ENCODE measurements at regions not wholly inside any gene's neighbourhood (a gene's known extent, or its start where the extent isn't known, plus 50 kb on each side); places are given as distances from the start of the nearest gene placed in this dataset.

GRCh38 chr1:208298593-208299269, 54.5 kb upstream of the PLXNA2 start:
- peaks cover 12% of the 10 kb centered on the region for H3K4me1 ChIP-seq
- ATAC-seq (peak; percentile 50 to 62), DNase-seq (peak; percentile 80)
- no peaks in the 10 kb centered on the region for H3K36me3 ChIP-seq
- intact Hi-C loops (cut with DNase I): no loop called here
- H3K27me3 ChIP-seq (ENCODE audit: low read depth): no peaks in the 10 kb centered on the region
- no peak for TF ChIP-seq CTCF (IDR thresholded peaks at IDR 0.05)
- H3K9me3 ChIP-seq: no peaks in the 10 kb centered on the region
- H3K4me3 ChIP-seq: no peak overlapping the region
- peak overlapping the region; percentile 11 for H3K27ac ChIP-seq

GRCh38 chr1:208300084-208300770, 56.0 kb upstream of the PLXNA2 start:
- ATAC-seq (peak; percentile 55 to 75), DNase-seq (peak; percentile 54)
- Histone ChIP-seq H3K4me3 (no peak overlapping the region), H3K27ac (no peak overlapping the region), H3K9me3 (no peaks in the 10 kb centered on the region), H3K27me3 (ENCODE audit: low read depth) (no peaks in the 10 kb centered on the region), H3K4me1 (peaks cover 12% of the 10 kb centered on the region), H3K36me3 (no peaks in the 10 kb centered on the region)
- TF ChIP-seq CTCF (IDR thresholded peaks at IDR 0.05): no peak
- intact Hi-C loops (cut with DNase I): no loop called here

- TF ChIP-seq CTCF (IDR thresholded peaks at IDR 0.05): no peak
- intact Hi-C loops (cut with DNase I): no loop called here
- Histone ChIP-seq H3K36me3 (no peaks in the 10 kb centered on the region), H3K4me1 (peaks cover 12% of the 10 kb centered on the region), H3K9me3 (no peaks in the 10 kb centered on the region), H3K27me3 (ENCODE audit: low read depth) (no peaks in the 10 kb centered on the region), H3K27ac (no peak overlapping the region), H3K4me3 (no peak overlapping the region)
- peak in 1 of 2 donors; percentile 39 for ATAC-seq
- DNase-seq: no peak
Observed at GRCh38 chr1:208302699-208303238, 58.6 kb upstream of the PLXNA2 start.

DNA sequence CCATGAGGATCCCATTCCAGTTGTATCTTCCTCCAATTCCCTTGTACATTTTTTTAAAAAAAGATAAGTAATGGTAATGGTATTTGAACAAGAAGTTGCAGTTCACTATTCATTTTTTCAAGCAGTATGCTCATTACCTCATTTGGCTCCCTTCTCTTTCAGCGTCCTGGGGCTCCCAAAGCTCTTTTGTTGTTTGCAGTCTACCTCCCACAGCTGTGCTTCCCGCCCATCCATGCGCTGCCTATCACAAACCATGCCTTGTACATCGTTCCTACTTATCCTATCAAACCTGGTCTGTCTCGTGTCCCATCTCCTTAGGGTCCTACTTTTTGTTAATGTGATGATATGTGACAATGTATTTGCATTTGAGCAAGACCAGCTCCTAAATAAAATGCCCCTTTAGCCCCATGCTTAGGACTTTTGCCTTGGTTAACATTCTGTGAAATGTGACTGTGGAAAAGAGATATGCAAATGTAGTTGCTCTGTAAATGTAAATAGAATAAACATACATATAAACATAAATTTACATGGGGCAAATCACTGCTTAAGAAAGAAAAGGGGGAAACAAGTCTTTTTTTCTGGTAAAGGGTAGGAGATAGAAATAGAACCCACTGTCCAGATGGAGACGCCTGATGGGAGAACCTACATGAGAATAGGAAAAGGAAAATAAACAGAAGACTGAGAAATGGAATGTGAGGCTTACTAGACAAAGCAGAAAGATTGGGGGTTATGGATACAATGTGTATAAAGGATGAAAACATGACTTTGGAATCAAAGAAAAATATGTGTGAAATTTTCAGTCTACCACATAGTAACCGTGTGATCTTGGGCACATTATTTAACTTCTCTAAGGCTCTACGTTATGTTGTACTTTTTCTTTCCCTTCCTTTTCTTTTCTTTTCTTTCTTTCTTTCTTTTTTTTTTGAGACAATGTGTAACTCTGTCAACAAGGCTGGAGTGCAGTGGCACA, 59.8 kb upstream of the PLXNA2 start:
- ATAC-seq: no peak
- H3K4me3 ChIP-seq: no peak overlapping the region
- no peaks in the 10 kb centered on the region for H3K9me3 ChIP-seq
- peaks cover 4% of the 10 kb centered on the region for H3K4me1 ChIP-seq
- no peaks in the 10 kb centered on the region for H3K36me3 ChIP-seq
- no peak for TF ChIP-seq CTCF (IDR thresholded peaks at IDR 0.05)
- H3K27ac ChIP-seq: no peak overlapping the region
- DNase-seq: no peak
- intact Hi-C loops (cut with DNase I): no loop called here
- no peaks in the 10 kb centered on the region for H3K27me3 ChIP-seq (ENCODE audit: low read depth)

DNA sequence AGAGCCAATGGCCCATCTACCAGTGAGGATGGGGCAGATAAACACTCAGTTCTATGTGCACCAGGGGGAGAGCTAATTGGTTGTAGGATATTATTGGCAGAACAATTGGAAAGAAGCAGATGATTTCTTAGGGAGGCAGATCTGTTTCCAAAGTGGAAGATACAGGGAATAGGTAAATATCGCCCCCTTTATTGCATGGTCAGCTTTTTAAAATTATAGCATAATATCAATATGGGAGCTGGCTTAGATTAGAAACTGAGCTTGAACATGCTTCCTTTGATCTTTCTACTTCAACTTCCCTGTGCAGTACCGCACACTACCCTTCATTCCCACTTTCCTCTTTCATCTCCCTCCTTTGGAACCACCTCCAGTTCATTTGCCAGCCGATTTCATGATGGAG, 64.0 kb upstream of the PLXNA2 start:
- Histone ChIP-seq H3K4me1 (no peaks in the 10 kb centered on the region), H3K27me3 (ENCODE audit: low read depth) (peaks cover 6% of the 10 kb centered on the region), H3K4me3 (no peak overlapping the region), H3K27ac (no peak overlapping the region), H3K36me3 (no peaks in the 10 kb centered on the region), H3K9me3 (no peaks in the 10 kb centered on the region)
- intact Hi-C loops (cut with DNase I): no loop called here
- DNase-seq: no peak
- ATAC-seq: no peak
- no peak for TF ChIP-seq CTCF (IDR thresholded peaks at IDR 0.05)

All from lower lobe of right lung (tissue), 2 donors.